ENCODE measurements at regions not wholly inside any gene's neighbourhood (a gene's known extent, or its start where the extent isn't known, plus 50 kb on each side); places are given as distances from the start of the nearest gene placed in this dataset.

GRCh38 chr15:81071120-81071519 is 63.0 kb upstream of the CFAP161 start:
- Histone ChIP-seq H3K9ac (ENCODE audit: low read length) (no peak overlapping the region), H3K79me2 (ENCODE audit: low read length) (no peaks in the 10 kb centered on the region), H3K27ac (ENCODE audit: low read length) (no peak overlapping the region), H3K27me3 (replicated peaks; ENCODE audit: insufficient read depth, low read length) (no peaks in the 10 kb centered on the region), H3K4me3 (ENCODE audit: low read length) (no peak overlapping the region), H3K9me3 (replicated peaks; ENCODE audit: insufficient read depth, low read length) (no peaks in the 10 kb centered on the region), H3F3A (ENCODE audit: insufficient read depth, low read length) (no peaks in the 10 kb centered on the region), H2AFZ (ENCODE audit: low read length) (no peak overlapping the region), H3K36me3 (replicated peaks; ENCODE audit: insufficient read depth, low read length) (no peaks in the 10 kb centered on the region), H3K9me2 (replicated peaks; ENCODE audit: insufficient read depth, low read length) (no peaks in the 10 kb centered on the region), H3K4me1 (ENCODE audit: low read length) (0 out of 2 replicates have a peak, but pooled peaks cover 10% of the 10 kb centered on the region), H4K20me1 (ENCODE audit: insufficient read depth, low read length) (no peaks in the 10 kb centered on the region), H3K4me2 (ENCODE audit: low read depth, low read length) (no peak overlapping the region)
- DNase-seq: no peak
- TF ChIP-seq CTCF (IDR thresholded peaks at IDR 0.05; ENCODE audit: low read length) (no peak), EZH2phosphoT487 (IDR thresholded peaks at IDR 0.05; ENCODE audit: low read length) (no peak), EZH2 (optimal IDR thresholded peaks at IDR 0.05; ENCODE audit: low read depth, low read length) (no peak)

GRCh38 chr15:81071705-81072104 is 62.4 kb upstream of the CFAP161 start:
- no peak for TF ChIP-seq EZH2 (optimal IDR thresholded peaks at IDR 0.05; ENCODE audit: low read depth, low read length)
- TF ChIP-seq CTCF (IDR thresholded peaks at IDR 0.05; ENCODE audit: low read length): no peak
- TF ChIP-seq EZH2phosphoT487 (IDR thresholded peaks at IDR 0.05; ENCODE audit: low read length): no peak
- H3K27ac ChIP-seq (ENCODE audit: low read length): no peak overlapping the region
- H3K4me1 ChIP-seq (ENCODE audit: low read length): 0 out of 2 replicates have a peak, but pooled peaks cover 10% of the 10 kb centered on the region
- DNase-seq: no peak
- H3K9me3 ChIP-seq (replicated peaks; ENCODE audit: insufficient read depth, low read length): no peaks in the 10 kb centered on the region
- no peaks in the 10 kb centered on the region for H3F3A ChIP-seq (ENCODE audit: insufficient read depth, low read length)
- no peaks in the 10 kb centered on the region for H3K27me3 ChIP-seq (replicated peaks; ENCODE audit: insufficient read depth, low read length)
- no peak overlapping the region for H3K9ac ChIP-seq (ENCODE audit: low read length)
- no peaks in the 10 kb centered on the region for H3K36me3 ChIP-seq (replicated peaks; ENCODE audit: insufficient read depth, low read length)
- no peaks in the 10 kb centered on the region for H3K79me2 ChIP-seq (ENCODE audit: low read length)
- H4K20me1 ChIP-seq (ENCODE audit: insufficient read depth, low read length): no peaks in the 10 kb centered on the region
- H3K4me3 ChIP-seq (ENCODE audit: low read length): no peak overlapping the region
- H2AFZ ChIP-seq (ENCODE audit: low read length): no peak overlapping the region
- no peaks in the 10 kb centered on the region for H3K9me2 ChIP-seq (replicated peaks; ENCODE audit: insufficient read depth, low read length)
- H3K4me2 ChIP-seq (ENCODE audit: low read depth, low read length): no peak overlapping the region

GRCh38 chr15:81072551-81072950 is 61.5 kb upstream of the CFAP161 start:
- Histone ChIP-seq H3K36me3 (replicated peaks; ENCODE audit: insufficient read depth, low read length) (no peaks in the 10 kb centered on the region), H3K4me1 (ENCODE audit: low read length) (0 out of 2 replicates have a peak, but pooled peaks cover 10% of the 10 kb centered on the region), H3K79me2 (ENCODE audit: low read length) (no peaks in the 10 kb centered on the region), H3K4me3 (ENCODE audit: low read length) (no peak overlapping the region), H3K9ac (ENCODE audit: low read length) (no peak overlapping the region), H3K27ac (ENCODE audit: low read length) (no peak overlapping the region), H3K4me2 (ENCODE audit: low read depth, low read length) (no peak overlapping the region), H2AFZ (ENCODE audit: low read length) (no peak overlapping the region), H3K9me3 (replicated peaks; ENCODE audit: insufficient read depth, low read length) (no peaks in the 10 kb centered on the region), H3K27me3 (replicated peaks; ENCODE audit: insufficient read depth, low read length) (no peaks in the 10 kb centered on the region), H4K20me1 (ENCODE audit: insufficient read depth, low read length) (no peaks in the 10 kb centered on the region), H3K9me2 (replicated peaks; ENCODE audit: insufficient read depth, low read length) (no peaks in the 10 kb centered on the region), H3F3A (ENCODE audit: insufficient read depth, low read length) (no peaks in the 10 kb centered on the region)
- no peak for DNase-seq
- TF ChIP-seq CTCF (IDR thresholded peaks at IDR 0.05; ENCODE audit: low read length): no peak
- no peak for TF ChIP-seq EZH2 (optimal IDR thresholded peaks at IDR 0.05; ENCODE audit: low read depth, low read length)
- TF ChIP-seq EZH2phosphoT487 (IDR thresholded peaks at IDR 0.05; ENCODE audit: low read length): no peak
